ENCODE measurements at regions not wholly inside any gene's neighbourhood (a gene's known extent, or its start where the extent isn't known, plus 50 kb on each side); places are given as distances from the start of the nearest gene placed in this dataset.

GRCh38 chr11:116311206-116311605 lies 461.6 kb downstream of the BUD13 start:
- Histone ChIP-seq H3K4me1 (ENCODE audit: control insufficient read depth, insufficient read depth, low read length) (no peaks in the 10 kb centered on the region), H3K4me3 (ENCODE audit: low read depth in 2 of 2, low read length in 2 of 2) (no peak overlapping the region), H3K27ac (ENCODE audit: low read length) (no peak overlapping the region), H3K27me3 (ENCODE audit: control insufficient read depth, insufficient read depth, low read length) (peaks cover 2% of the 10 kb centered on the region), H3K9me3 (ENCODE audit: control insufficient read depth, insufficient read depth, low read depth, low read length) (no peaks in the 10 kb centered on the region), H3K36me3 (ENCODE audit: control insufficient read depth, insufficient read depth, low read length) (no peaks in the 10 kb centered on the region)
- in situ Hi-C loops (cut with HindIII; ENCODE audit: low pct_unique_long_range_greater_than_20kb, low sequenced_read_pairs), result no loop called here
- TF ChIP-seq REST (IDR thresholded peaks at IDR 0.05; ENCODE audit: insufficient read depth in 1 of 2, low read depth in 2 of 2, low read length in 1 of 2), result no peak
- no peak for TF ChIP-seq TCF7L2 (IDR thresholded peaks at IDR 0.05; ENCODE audit: low read depth, low read length)
- TF ChIP-seq POLR2AphosphoS5 (IDR thresholded peaks at IDR 0.05; ENCODE audit: low read depth, low read length), result no peak
- no peak for TF ChIP-seq CTCF (IDR thresholded peaks at IDR 0.05)
- TF ChIP-seq SIN3A (IDR thresholded peaks at IDR 0.05; ENCODE audit: borderline replicate concordance, insufficient read depth, low read depth, low read length), result no peak
- CTCF ChIA-PET, result no interaction called here
- no TSS peak for BruUV-seq (replicated peaks)
- POLR2A ChIA-PET, result no interaction called here
- intact Hi-C loops (cut with micrococcal nuclease; ENCODE audit: unreplicated experiment), result no loop called here
- ATAC-seq, result no peak
- DNase-seq (ENCODE audit: low read depth, low spot score), result no peak

- no peak overlapping the region for H3K27ac ChIP-seq (ENCODE audit: low read length)
- TF ChIP-seq SIN3A (IDR thresholded peaks at IDR 0.05; ENCODE audit: borderline replicate concordance, insufficient read depth, low read depth, low read length) (no peak), POLR2AphosphoS5 (IDR thresholded peaks at IDR 0.05; ENCODE audit: low read depth, low read length) (no peak), TCF7L2 (IDR thresholded peaks at IDR 0.05; ENCODE audit: low read depth, low read length) (no peak), REST (IDR thresholded peaks at IDR 0.05; ENCODE audit: insufficient read depth in 1 of 2, low read depth in 2 of 2, low read length in 1 of 2) (no peak), CTCF (IDR thresholded peaks at IDR 0.05) (no peak)
- H3K4me3 ChIP-seq (ENCODE audit: low read depth in 2 of 2, low read length in 2 of 2), result no peak overlapping the region
- intact Hi-C loops (cut with micrococcal nuclease; ENCODE audit: unreplicated experiment) (no loop called here), in situ Hi-C loops (cut with HindIII; ENCODE audit: low pct_unique_long_range_greater_than_20kb, low sequenced_read_pairs) (no loop called here)
- no peaks in the 10 kb centered on the region for H3K36me3 ChIP-seq (ENCODE audit: control insufficient read depth, insufficient read depth, low read length)
- BruUV-seq (replicated peaks), result no TSS peak
- ChIA-PET CTCF (no interaction called here), POLR2A (no interaction called here)
- no peaks in the 10 kb centered on the region for H3K4me1 ChIP-seq (ENCODE audit: control insufficient read depth, insufficient read depth, low read length)
- DNase-seq (ENCODE audit: low read depth, low spot score), result no peak
- H3K9me3 ChIP-seq (ENCODE audit: control insufficient read depth, insufficient read depth, low read depth, low read length), result no peaks in the 10 kb centered on the region
- no peak for ATAC-seq
- peaks cover 2% of the 10 kb centered on the region for H3K27me3 ChIP-seq (ENCODE audit: control insufficient read depth, insufficient read depth, low read length)
These were observed 462.1 kb downstream of the BUD13 start for GRCh38 chr11:116310698-116311097.
